ENCODE measurements at regions not wholly inside any gene's neighbourhood (a gene's known extent, or its start where the extent isn't known, plus 50 kb on each side); places are given as distances from the start of the nearest gene placed in this dataset.

GRCh38 chr11:91869686-91870085 lies 354.9 kb upstream of the FAT3 start:
- DNase-seq (ENCODE audit: low read depth): no peak

GRCh38 chr11:91866642-91867041 lies 358.0 kb upstream of the FAT3 start:
- no peak for DNase-seq (ENCODE audit: low read depth)

- no peak for DNase-seq (ENCODE audit: low read depth)
These were observed 364.0 kb upstream of the FAT3 start for GRCh38 chr11:91860661-91861060.

- DNase-seq (ENCODE audit: low read depth): no peak
These were observed 365.0 kb upstream of the FAT3 start for GRCh38 chr11:91859666-91860065.

- no peak for DNase-seq (ENCODE audit: low read depth)
These were observed 367.4 kb upstream of the FAT3 start for GRCh38 chr11:91857179-91857578.

- DNase-seq (ENCODE audit: low read depth): no peak
These were observed 369.8 kb upstream of the FAT3 start for GRCh38 chr11:91854780-91855179.

- no peak for DNase-seq (ENCODE audit: low read depth)
These were observed 370.4 kb upstream of the FAT3 start for GRCh38 chr11:91854171-91854570.

- DNase-seq (ENCODE audit: low read depth): no peak
These were observed 372.7 kb upstream of the FAT3 start for GRCh38 chr11:91851908-91852307.

- no peak for DNase-seq (ENCODE audit: low read depth)
These were observed 373.9 kb upstream of the FAT3 start for GRCh38 chr11:91850533-91851275.

- no peak for DNase-seq (ENCODE audit: low read depth)
These were observed 374.6 kb upstream of the FAT3 start for GRCh38 chr11:91850021-91850420.

GRCh38 chr11:91846649-91847048 lies 378.0 kb upstream of the FAT3 start:
- no peak for DNase-seq (ENCODE audit: low read depth)

- no peak for DNase-seq (ENCODE audit: low read depth)
These were observed 378.6 kb upstream of the FAT3 start for GRCh38 chr11:91846002-91846401.

- no peak for DNase-seq (ENCODE audit: low read depth)
These were observed 383.9 kb upstream of the FAT3 start for GRCh38 chr11:91840640-91841240.

GRCh38 chr11:91837411-91838330 lies 386.9 kb upstream of the FAT3 start:
- no peak for DNase-seq (ENCODE audit: low read depth)

- no peak for DNase-seq (ENCODE audit: low read depth)
These were observed 389.5 kb upstream of the FAT3 start for GRCh38 chr11:91835051-91835560.

- DNase-seq (ENCODE audit: low read depth): no peak
These were observed 395.7 kb upstream of the FAT3 start for GRCh38 chr11:91828901-91829300.

GRCh38 chr11:91825777-91826176 lies 398.8 kb upstream of the FAT3 start:
- no peak for DNase-seq (ENCODE audit: low read depth)

GRCh38 chr11:91823252-91823830 lies 401.3 kb upstream of the FAT3 start:
- DNase-seq (ENCODE audit: low read depth): no peak

GRCh38 chr11:91822805-91823204 lies 401.8 kb upstream of the FAT3 start:
- DNase-seq (ENCODE audit: low read depth): no peak

- no peak for DNase-seq (ENCODE audit: low read depth)
These were observed 403.9 kb upstream of the FAT3 start for GRCh38 chr11:91820709-91821108.

- no peak for DNase-seq (ENCODE audit: low read depth)
These were observed 404.8 kb upstream of the FAT3 start for GRCh38 chr11:91819777-91820176.

- no peak for DNase-seq (ENCODE audit: low read depth)
These were observed 405.4 kb upstream of the FAT3 start for GRCh38 chr11:91819195-91819594.
